ENCODE measurements at regions not wholly inside any gene's neighbourhood (a gene's known extent, or its start where the extent isn't known, plus 50 kb on each side); places are given as distances from the start of the nearest gene placed in this dataset.

- no peak overlapping the region for H3K4me3 ChIP-seq (ENCODE audit: low read depth, low read length)
- TF ChIP-seq CTCF (IDR thresholded peaks at IDR 0.05; ENCODE audit: insufficient read depth, low read length, poor library complexity, severe bottlenecking) = no peak
- H3K36me3 ChIP-seq (ENCODE audit: control insufficient read depth, insufficient read depth, low read length) = no peaks in the 10 kb centered on the region
- DNase-seq (ENCODE audit: low read depth) = no peak
- no peaks in the 10 kb centered on the region for H3K27me3 ChIP-seq (ENCODE audit: control insufficient read depth, insufficient read depth, low read length)
Observed at GRCh38 chr6:79864421-79864820, 82.9 kb downstream of the ELOVL4 start.

- H3K27me3 ChIP-seq (ENCODE audit: control insufficient read depth, insufficient read depth, low read length) = no peaks in the 10 kb centered on the region
- DNase-seq (ENCODE audit: low read depth) = no peak
- no peak overlapping the region for H3K4me3 ChIP-seq (ENCODE audit: low read depth, low read length)
- TF ChIP-seq CTCF (IDR thresholded peaks at IDR 0.05; ENCODE audit: insufficient read depth, low read length, poor library complexity, severe bottlenecking) = no peak
- H3K36me3 ChIP-seq (ENCODE audit: control insufficient read depth, insufficient read depth, low read length) = no peaks in the 10 kb centered on the region
Observed at GRCh38 chr6:79864001-79864400, 83.4 kb downstream of the ELOVL4 start.

GRCh38 chr6:79863566-79863965 lies 83.8 kb downstream of the ELOVL4 start:
- TF ChIP-seq CTCF (IDR thresholded peaks at IDR 0.05; ENCODE audit: insufficient read depth, low read length, poor library complexity, severe bottlenecking) = no peak

GRCh38 chr6:79862711-79863110 lies 84.6 kb downstream of the ELOVL4 start:
- no peak overlapping the region for H3K4me3 ChIP-seq (ENCODE audit: low read depth, low read length)
- TF ChIP-seq CTCF (IDR thresholded peaks at IDR 0.05; ENCODE audit: insufficient read depth, low read length, poor library complexity, severe bottlenecking) = no peak
- no peaks in the 10 kb centered on the region for H3K36me3 ChIP-seq (ENCODE audit: control insufficient read depth, insufficient read depth, low read length)
- DNase-seq (ENCODE audit: low read depth) = no peak
- H3K27me3 ChIP-seq (ENCODE audit: control insufficient read depth, insufficient read depth, low read length) = no peaks in the 10 kb centered on the region

More at GRCh38 chr6:79863566-79863965, 83.8 kb downstream of the ELOVL4 start:
- DNase-seq (ENCODE audit: low read depth) = no peak
- Histone ChIP-seq H3K4me3 (ENCODE audit: low read depth, low read length) (no peak overlapping the region), H3K27me3 (ENCODE audit: control insufficient read depth, insufficient read depth, low read length) (no peaks in the 10 kb centered on the region), H3K36me3 (ENCODE audit: control insufficient read depth, insufficient read depth, low read length) (no peaks in the 10 kb centered on the region)

- no peak for TF ChIP-seq CTCF (IDR thresholded peaks at IDR 0.05; ENCODE audit: insufficient read depth, low read length, poor library complexity, severe bottlenecking)
- no peak overlapping the region for H3K4me3 ChIP-seq (ENCODE audit: low read depth, low read length)
- H3K27me3 ChIP-seq (ENCODE audit: control insufficient read depth, insufficient read depth, low read length) = no peaks in the 10 kb centered on the region
- no peak for DNase-seq (ENCODE audit: low read depth)
- H3K36me3 ChIP-seq (ENCODE audit: control insufficient read depth, insufficient read depth, low read length) = no peaks in the 10 kb centered on the region
Observed at GRCh38 chr6:79862126-79862525, 85.2 kb downstream of the ELOVL4 start.

- H3K4me3 ChIP-seq (ENCODE audit: low read depth, low read length) = no peak overlapping the region
- TF ChIP-seq CTCF (IDR thresholded peaks at IDR 0.05; ENCODE audit: insufficient read depth, low read length, poor library complexity, severe bottlenecking) = no peak
- H3K36me3 ChIP-seq (ENCODE audit: control insufficient read depth, insufficient read depth, low read length) = no peaks in the 10 kb centered on the region
- DNase-seq (ENCODE audit: low read depth) = no peak
- H3K27me3 ChIP-seq (ENCODE audit: control insufficient read depth, insufficient read depth, low read length) = no peaks in the 10 kb centered on the region
Observed at GRCh38 chr6:79861023-79861422, 86.3 kb downstream of the ELOVL4 start.
